ENCODE measurements at regions not wholly inside any gene's neighbourhood (a gene's known extent, or its start where the extent isn't known, plus 50 kb on each side); places are given as distances from the start of the nearest gene placed in this dataset.

DNA sequence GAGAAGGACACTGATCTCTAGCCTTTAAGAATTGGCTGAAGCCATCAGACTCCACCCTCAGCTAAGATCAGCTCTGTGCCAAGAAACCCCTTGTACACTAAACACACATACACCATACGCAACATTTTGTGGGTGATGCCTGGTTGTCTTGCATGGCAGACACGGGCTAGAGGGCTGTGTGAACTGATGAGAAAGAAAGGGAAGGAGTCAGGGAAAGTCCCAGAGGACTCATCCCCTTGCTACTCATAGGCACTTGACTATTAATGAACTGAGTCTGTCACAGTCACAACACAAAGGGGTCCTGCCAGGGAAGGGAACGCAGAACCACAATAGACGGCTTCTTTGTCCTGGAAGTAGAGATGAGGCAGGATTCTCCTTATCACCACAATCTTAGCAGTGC lies 80.8 kb downstream of the EMP1 start:
- DNase-seq, result no peak

GRCh38 chr12:13275241-13276085 lies 78.9 kb downstream of the EMP1 start:
- DNase-seq, result no peak

DNA sequence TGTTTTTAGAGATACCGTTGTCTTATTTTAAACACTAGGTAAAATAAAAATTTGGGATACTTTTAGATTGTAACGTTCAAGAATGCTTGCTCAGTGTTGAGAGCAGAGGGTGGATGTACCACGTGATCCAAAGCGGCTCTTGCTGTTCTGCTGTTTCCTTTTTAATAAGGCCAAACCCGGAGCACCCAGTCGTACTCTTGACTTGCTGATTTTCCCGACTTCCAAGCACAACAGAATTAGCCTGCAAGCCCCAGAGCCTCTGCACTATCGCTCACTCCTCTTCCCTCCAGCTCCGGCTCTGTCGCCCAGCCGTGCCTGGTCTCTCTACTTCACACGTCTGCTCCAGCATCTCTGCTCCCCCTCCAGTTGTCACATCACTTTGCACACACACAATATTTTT lies 77.3 kb downstream of the EMP1 start:
- no peak for DNase-seq

DNA sequence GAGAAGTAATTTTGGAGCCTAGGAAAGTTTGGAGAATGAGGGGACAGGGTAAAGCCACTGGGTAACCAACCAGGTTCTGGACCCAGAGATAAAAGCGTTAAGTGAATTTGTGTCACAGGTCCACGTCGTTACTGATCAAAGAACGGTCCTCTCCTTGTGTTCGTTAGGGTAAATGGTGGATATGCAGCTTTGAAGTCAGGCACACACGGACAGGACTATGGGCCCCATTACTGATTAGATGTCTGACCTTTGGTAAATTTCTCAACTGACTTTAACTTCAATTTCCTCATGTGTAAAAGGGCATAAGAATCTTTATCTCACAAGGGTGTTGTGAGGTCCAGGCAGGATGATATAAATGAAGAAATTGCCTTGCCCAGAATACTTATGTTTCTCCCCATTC lies 76.6 kb downstream of the EMP1 start:
- no peak for DNase-seq

GRCh38 chr12:13270817-13271216 lies 74.3 kb downstream of the EMP1 start:
- DNase-seq, result no peak

Measured in activated CD4-positive, alpha-beta T cell treated with anti-CD3 and anti-CD28 coated beads for 4 hours (primary cell).